Neural cell (in vitro differentiated cells): ENCODE measurements at regions not wholly inside any gene's neighbourhood (a gene's known extent, or its start where the extent isn't known, plus 50 kb on each side); places are given as distances from the start of the nearest gene placed in this dataset.

Source experiments
- EZH2 ChIP-seq: fragments of 200-600, 300-800 bp; shearing (Covaris generic), sonication (generic); IDR thresholded peaks from 2 replicates; pipeline ENCODE4 v1.6.1; 2014; ENCODE audit warnings: antibody characterized with exemption, low read length, borderline replicate concordance, mild to moderate bottlenecking; ENCODE audit not compliant: insufficient read depth, poor library complexity, severe bottlenecking
- POLR2AphosphoS5 ChIP-seq: IDR thresholded peaks from 2 replicates; pipeline ENCODE4 v1.6.1; 2012
- SMC3 ChIP-seq: fragments of 450-650 bp; conservative IDR thresholded peaks from 2 replicates; pipeline ENCODE4 v1.6.1; 2014; ENCODE audit warnings: antibody characterized with exemption, mild to moderate bottlenecking, moderate library complexity; ENCODE audit not compliant: poor library complexity
- TAF1 ChIP-seq: IDR thresholded peaks from 2 replicates; pipeline ENCODE4 v1.6.1; 2012; ENCODE audit warnings: low read depth
- TF ChIP-seq, protein P1 (sequence below): fragments of 450-650 bp; IDR thresholded peaks from 2 replicates; pipeline ENCODE4 v1.5.1; 2014; ENCODE audit warnings: antibody characterized with exemption, mild to moderate bottlenecking, moderate library complexity; ENCODE audit not compliant: poor library complexity, severe bottlenecking
- TF ChIP-seq, protein P2 (sequence below): IDR thresholded peaks from 2 replicates; pipeline ENCODE4 v1.6.1; 2012; ENCODE audit warnings: borderline replicate concordance

DNA sequence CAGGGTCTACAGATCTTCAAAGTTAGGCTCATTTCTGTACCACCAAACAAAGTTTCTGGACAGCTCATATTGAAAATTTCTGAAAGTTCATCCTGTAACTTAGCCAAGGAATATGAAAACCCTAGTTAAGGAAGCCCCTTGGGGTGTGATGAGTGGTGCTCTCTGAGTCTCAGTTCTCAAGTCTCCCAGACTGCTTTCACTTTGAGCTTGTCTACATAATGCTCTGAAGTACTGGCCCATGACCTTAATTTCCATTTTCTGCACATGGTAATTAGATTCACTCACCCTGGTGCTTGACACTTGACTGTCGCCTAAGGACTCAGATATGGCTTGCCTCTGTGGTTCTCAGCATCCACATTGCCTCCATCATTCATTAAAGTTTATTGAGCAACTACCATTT, 51.7 kb upstream of the SATB2 start:
- TF ChIP-seq, protein P1, sequence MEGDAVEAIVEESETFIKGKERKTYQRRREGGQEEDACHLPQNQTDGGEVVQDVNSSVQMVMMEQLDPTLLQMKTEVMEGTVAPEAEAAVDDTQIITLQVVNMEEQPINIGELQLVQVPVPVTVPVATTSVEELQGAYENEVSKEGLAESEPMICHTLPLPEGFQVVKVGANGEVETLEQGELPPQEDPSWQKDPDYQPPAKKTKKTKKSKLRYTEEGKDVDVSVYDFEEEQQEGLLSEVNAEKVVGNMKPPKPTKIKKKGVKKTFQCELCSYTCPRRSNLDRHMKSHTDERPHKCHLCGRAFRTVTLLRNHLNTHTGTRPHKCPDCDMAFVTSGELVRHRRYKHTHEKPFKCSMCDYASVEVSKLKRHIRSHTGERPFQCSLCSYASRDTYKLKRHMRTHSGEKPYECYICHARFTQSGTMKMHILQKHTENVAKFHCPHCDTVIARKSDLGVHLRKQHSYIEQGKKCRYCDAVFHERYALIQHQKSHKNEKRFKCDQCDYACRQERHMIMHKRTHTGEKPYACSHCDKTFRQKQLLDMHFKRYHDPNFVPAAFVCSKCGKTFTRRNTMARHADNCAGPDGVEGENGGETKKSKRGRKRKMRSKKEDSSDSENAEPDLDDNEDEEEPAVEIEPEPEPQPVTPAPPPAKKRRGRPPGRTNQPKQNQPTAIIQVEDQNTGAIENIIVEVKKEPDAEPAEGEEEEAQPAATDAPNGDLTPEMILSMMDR, result no peak
- TF ChIP-seq EZH2 (no peak), TAF1 (no peak), POLR2AphosphoS5 (no peak), SMC3 (no peak)
- TF ChIP-seq, protein P2, sequence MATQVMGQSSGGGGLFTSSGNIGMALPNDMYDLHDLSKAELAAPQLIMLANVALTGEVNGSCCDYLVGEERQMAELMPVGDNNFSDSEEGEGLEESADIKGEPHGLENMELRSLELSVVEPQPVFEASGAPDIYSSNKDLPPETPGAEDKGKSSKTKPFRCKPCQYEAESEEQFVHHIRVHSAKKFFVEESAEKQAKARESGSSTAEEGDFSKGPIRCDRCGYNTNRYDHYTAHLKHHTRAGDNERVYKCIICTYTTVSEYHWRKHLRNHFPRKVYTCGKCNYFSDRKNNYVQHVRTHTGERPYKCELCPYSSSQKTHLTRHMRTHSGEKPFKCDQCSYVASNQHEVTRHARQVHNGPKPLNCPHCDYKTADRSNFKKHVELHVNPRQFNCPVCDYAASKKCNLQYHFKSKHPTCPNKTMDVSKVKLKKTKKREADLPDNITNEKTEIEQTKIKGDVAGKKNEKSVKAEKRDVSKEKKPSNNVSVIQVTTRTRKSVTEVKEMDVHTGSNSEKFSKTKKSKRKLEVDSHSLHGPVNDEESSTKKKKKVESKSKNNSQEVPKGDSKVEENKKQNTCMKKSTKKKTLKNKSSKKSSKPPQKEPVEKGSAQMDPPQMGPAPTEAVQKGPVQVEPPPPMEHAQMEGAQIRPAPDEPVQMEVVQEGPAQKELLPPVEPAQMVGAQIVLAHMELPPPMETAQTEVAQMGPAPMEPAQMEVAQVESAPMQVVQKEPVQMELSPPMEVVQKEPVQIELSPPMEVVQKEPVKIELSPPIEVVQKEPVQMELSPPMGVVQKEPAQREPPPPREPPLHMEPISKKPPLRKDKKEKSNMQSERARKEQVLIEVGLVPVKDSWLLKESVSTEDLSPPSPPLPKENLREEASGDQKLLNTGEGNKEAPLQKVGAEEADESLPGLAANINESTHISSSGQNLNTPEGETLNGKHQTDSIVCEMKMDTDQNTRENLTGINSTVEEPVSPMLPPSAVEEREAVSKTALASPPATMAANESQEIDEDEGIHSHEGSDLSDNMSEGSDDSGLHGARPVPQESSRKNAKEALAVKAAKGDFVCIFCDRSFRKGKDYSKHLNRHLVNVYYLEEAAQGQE, result no peak
